SK-N-DZ (cell line): ENCODE measurements at regions not wholly inside any gene's neighbourhood (a gene's known extent, or its start where the extent isn't known, plus 50 kb on each side); places are given as distances from the start of the nearest gene placed in this dataset.

Experiments used
- DNase-seq: peaks from one replicate; pipeline ENCODE4 v3.0.0-alpha.2; 2015; ENCODE audit warnings: low spot score

GRCh38 chr1:94617957-94618739, 76.6 kb upstream of the F3 start:
- no peak for DNase-seq

GRCh38 chr1:94617134-94617805, 75.7 kb upstream of the F3 start:
- no peak for DNase-seq

- DNase-seq = no peak
Observed at GRCh38 chr1:94616506-94616905, 74.9 kb upstream of the F3 start.

DNA sequence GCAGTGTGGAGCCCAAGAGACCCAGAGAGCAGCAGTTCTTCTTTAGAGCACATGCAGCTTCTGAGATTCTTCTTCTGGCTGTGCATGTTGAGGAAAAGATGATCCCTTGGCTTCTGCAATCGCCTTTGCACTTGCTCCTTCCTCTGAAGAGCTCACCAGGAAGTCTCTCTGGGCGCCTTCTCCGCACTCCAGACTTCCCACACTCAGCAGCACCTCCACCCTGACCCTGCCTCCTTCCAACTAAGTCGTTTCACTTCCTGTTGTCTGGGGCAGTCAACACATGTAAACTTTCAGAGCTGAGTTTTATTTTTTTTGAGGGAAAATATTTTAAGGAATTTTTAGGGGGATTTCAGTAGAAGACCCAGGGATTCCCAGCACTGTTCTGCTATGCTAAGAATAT, 73.4 kb upstream of the F3 start:
- DNase-seq = no peak

GRCh38 chr1:94614168-94614815, 72.7 kb upstream of the F3 start:
- DNase-seq = no peak

DNA sequence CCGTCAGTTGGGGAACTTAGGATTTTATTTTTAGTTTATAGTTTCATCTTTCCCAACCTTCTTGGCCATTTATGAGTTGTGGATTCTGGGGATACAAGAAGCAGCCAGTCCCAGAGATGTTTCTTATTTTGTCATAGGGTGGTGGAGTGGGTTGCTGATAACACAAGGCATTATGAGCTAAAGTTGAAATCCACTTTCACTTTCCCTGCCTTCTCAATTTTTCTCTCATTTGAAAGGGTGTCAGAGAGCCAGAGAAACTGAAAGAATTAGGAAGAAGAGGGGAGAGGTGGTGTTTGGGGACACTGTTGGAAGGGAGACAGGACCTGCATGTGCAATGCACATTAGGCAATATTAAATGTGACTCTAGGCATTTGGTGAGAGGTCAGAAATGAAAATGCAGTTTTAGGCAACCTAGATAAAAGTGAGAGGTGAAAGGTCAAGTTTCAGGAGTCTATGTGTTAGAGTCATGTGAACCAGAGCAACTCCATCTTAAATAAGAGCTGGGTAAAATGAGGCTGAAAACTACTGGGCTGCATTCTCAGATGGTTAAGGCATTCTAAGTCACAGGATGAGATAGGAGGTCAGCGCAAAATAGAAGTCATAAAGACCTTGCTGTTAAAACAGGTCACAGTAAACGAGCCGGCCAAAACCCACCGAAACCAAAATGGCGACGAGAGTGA, 71.1 kb upstream of the F3 start:
- DNase-seq = no peak

GRCh38 chr1:94611681-94612475, 70.3 kb upstream of the F3 start:
- DNase-seq = no peak

DNA sequence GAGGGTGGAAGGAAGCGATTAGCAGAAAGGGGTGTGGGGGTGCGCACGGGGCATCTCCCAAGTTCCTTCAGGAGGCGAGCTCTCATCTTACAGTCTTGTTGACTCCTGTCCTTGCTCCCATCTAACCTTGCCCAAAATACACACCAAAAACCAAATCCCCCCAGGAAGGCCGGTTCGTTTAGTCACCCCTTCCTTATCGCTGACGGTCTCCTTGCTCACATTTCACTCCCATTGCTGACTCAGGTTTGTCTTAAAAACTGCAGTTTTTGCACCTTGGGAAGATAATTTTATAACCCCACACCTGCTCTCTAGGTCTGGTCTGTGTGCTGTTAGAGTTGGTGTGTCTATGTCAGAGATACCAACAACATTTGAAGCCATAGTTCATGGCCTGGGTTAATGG, 68.1 kb upstream of the F3 start:
- DNase-seq = no peak

GRCh38 chr1:94608852-94609530, 67.4 kb upstream of the F3 start:
- DNase-seq = no peak

GRCh38 chr1:94608142-94608851, 66.7 kb upstream of the F3 start:
- no peak for DNase-seq

DNA sequence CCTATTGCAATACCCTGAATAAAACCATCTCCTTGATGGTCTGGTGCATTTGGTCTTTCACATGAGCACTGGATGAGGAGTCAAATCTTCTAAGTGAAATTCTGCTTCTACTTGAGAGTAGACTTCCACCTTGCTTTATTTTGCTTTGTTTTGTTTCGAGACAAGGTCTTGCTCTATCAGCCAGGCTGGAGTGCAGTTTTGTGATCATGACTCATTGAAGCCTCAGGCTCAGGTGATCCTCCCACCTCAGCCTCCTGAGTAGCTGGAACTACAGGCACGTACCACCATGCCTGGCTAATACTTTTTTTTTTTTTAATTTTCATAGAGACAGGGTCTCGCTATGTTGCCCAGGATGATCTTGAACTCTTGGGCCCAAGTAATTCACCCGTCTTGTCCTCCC, 65.8 kb upstream of the F3 start:
- DNase-seq = no peak

DNA sequence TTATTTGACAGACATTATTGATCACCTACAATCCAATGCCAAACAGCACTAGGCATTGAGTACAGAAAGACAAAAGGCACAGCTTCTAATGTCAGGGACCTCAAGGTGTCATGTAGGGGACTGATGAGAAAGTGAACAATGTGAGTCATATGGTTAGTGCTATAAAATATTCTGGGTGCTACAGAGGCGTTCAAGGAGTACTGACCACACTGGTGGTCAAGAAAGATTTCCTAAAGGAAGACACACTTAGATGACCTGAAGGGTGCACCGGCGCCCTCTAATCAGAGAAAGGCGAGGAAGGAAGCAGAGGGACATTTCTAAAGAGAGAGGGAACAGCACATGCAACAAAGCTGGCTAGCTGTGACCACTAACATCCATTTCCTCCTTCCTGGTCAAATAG, 64.9 kb upstream of the F3 start:
- no peak for DNase-seq

DNA sequence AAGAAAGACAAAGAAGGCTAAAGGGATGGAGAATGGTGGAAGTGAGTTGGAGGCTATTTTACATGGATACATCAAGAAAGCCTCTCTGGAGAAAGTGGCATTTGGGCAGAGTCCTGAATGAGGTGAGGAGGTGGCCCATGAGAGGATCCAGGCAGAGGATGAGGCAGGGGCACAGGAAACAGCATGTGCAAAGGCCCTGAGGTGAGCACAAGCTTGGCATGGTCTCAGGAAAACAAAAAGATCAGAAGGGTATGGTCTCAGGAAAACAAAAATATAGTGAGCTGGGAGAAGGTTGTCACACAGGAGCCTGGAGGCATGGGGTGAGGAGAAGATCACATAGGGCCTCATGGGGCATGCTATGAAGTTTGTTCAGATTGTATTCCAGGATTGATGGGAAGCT, 62.1 kb upstream of the F3 start:
- DNase-seq = no peak

GRCh38 chr1:94602802-94603625, 61.5 kb upstream of the F3 start:
- no peak for DNase-seq

- DNase-seq = no peak
Observed at GRCh38 chr1:94602316-94602715, 60.8 kb upstream of the F3 start.

- DNase-seq = no peak
Observed at GRCh38 chr1:94600556-94600955, 59.0 kb upstream of the F3 start.

DNA sequence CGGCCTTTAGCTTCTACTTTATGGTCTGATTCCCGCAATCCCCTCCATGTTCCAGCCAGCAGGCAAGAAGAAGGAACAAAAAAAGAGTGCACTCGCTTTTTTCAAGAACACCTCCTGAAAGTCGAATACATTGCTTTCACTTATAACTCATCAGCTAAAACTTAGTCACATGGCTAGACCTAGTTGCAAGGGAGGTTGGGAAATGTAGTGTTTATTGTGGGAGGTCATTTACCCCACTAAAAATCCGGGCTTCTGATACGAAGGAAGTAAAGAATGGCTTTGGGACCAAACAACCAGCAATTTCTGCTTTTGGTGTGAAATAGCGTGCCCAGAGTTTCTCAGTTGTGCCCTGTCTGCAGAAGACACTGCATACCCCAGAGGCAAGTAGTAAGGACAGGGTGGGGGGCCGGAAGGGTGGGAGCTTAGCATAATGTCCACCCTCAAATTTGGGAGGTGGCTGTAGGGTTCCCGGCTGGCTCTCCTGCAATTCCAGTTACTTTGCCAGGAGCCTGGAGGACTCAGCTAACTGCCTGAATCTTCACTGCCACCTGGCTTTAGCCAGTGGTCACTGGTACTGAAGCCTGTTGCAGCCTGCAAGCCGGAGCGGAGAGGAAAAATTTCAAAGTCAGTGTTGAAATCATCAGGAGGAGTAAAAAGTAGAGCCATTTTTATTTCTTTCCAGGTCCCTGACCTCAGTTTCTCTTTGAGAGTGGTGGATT, 57.7 kb upstream of the F3 start:
- DNase-seq = no peak

- no peak for DNase-seq
Observed at GRCh38 chr1:94597701-94598100, 56.1 kb upstream of the F3 start.

- no peak for DNase-seq
Observed at GRCh38 chr1:94596260-94596659, 54.7 kb upstream of the F3 start.
